ENCODE measurements at regions not wholly inside any gene's neighbourhood (a gene's known extent, or its start where the extent isn't known, plus 50 kb on each side); places are given as distances from the start of the nearest gene placed in this dataset.
"Not testable (repeated sequence)": the region's sequence is repeated elsewhere in the genome, so short reads cannot be mapped to it uniquely, and the experiment has no call there.

GRCh38 chr2:145753041-145753608, 1233.2 kb upstream of the ZEB2 start:
- no peak for DNase-seq

GRCh38 chr2:145752091-145752806, 1232.3 kb upstream of the ZEB2 start:
- DNase-seq = peak in 1 of 5 experiments; percentile 43

DNA sequence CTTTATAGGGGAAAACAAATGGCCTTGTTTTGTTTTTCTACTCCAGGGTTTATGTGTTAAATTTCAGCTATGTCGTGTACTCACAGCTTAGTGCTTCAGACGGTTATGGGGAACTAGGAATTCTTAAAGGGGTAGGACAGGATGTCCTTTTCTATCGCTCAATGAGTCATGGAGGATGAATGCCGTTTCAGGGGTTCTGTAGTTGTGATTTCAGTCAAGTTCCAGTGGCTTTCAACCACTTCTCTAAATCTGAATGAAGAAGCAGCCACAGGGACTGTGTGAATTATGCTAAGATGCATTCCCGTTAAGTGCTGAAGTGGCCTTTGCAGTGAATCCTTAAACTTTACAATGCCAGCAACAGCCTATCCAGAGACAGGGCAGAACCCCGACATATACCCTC, 1231.7 kb upstream of the ZEB2 start:
- DNase-seq = peak in 1 of 5 experiments; percentile 18

DNA sequence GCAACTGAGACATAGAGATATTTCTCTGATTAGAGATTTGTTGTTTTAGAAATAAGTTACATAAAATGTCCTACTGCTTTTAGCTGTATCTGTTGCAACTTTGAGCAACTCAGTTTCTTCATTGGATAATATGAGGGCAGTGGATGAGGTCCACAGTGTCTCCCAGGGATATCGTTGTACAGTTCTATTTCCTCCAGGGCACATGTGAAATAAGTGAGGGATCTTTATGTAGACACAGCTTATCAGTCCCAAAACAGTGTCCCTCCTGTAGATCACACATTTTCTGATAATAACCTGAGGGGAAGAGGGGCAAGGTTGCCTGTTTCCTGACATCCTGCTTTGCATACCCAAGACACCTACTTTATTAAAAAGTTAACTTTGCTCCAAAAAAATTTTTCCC, 1231.2 kb upstream of the ZEB2 start:
- DNase-seq = no peak

GRCh38 chr2:145750612-145751011, 1230.7 kb upstream of the ZEB2 start:
- DNase-seq = no peak

DNA sequence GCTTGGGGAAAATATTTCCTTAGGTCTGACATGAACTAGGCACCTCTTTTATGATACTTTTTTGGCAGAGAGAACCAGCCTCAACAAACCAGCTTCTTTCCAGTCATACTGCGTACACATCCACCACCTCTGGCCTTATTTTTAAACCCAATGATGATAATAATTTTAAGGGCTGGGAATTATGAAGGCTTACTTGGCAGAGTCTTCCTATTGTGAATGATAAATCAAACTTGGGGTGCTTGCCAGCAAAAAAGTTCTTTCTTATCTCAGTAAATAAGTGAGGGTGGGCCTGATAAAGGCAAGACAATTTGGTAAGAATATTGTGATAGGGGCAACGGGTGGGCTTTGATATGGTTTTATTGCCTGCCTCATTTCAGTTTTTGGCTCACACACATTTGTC, 1230.2 kb upstream of the ZEB2 start:
- DNase-seq = no peak

GRCh38 chr2:145749556-145749955, 1229.6 kb upstream of the ZEB2 start:
- no peak for DNase-seq

- peak in 1 of 5 experiments; percentile 61 for DNase-seq
Observed at GRCh38 chr2:145748927-145749326, 1229.0 kb upstream of the ZEB2 start.

DNA sequence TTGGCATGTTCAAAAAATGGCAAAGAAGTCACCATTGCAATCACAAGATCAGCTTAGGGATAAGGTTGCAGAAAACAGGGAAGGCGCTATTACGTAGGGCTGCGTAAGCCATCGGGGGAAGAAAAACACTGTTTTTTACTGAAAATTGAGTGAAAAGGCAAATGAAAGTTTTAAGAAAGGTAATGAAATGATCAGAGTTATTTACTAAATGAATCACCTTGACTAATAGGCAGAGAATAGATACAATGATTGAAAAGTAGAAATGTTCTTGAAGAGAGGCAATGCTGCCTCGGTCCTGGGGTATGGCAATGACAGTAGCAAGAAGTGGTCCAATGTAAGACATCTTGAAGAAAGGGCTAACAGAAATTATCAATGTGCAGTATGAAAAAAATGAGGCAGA, 1227.8 kb upstream of the ZEB2 start:
- no peak for DNase-seq

DNA sequence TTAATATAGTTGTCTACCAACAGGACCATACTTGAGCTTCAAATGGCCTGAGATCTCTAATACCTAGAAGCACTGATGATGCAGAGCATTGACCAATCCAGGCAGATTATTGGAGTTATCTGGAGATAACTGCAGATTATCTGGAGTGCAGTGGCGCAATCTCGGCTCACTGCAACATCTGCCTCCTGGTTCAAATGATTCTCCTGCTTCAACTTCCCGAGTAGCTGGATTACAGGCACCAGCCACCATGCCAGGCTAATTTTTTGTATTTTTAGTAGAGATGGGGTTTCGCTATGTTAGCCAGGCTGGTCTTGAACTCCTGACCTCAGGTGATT, 1225.4 kb upstream of the ZEB2 start:
- not testable (repeated sequence) for DNase-seq

DNA sequence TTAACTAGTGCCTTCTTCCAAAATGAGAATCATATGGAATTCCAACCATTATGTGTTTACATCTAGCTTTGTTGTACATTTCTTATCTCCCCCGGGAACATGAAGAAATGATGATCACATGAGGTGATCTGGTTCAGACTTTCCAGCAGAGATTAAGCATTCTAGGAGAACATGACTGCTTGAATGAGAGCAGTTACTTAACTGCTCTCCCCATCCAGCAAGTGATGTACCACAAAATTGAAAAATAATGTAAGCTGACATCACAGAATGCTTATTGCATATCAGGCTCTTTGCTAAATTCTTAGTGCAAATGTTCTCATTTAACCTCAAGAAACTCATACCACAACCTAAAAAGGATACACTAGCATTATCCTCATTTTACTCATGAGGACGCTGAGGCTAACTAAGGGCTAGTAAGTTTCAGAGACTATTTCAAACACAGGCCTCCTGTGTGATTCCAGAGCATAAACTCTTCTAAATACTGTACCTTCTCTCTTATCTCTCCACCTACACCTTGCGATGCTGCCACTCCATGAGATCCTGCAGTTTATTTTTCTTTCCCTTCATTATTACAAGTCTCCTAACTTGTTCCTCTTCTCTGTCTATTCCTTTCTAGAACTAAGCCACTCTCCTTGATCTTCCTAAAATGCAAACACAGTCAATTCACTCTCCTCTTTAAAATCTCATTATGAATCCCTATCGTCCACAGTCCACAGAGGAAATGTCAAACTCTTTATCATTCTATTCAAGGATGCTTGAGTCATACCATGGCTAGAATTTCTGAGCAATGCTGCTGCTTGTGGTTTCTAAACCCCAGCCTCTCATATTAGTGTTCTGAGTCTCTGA, 1224.8 kb upstream of the ZEB2 start:
- peak in 1 of 5 experiments; percentile 50 for DNase-seq

DNA sequence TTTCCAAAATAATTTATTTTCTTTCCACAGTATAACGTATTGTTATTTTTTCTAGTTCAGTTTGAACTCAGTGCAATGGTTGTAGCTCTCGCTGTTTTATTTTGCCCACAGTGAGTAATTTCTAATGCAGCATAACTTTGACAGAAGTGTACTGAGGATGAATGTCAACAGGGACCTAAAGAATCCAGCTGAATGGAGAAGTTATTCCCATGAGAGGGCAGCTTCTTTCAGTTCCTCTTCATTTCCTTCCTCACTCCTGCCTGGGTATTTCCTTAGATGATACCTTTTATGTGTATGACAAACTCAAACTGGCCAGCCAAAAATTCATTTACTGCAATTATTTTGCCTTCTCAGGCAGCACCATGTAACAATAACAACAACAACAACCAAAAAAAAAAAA, 1223.1 kb upstream of the ZEB2 start:
- DNase-seq = no peak

DNA sequence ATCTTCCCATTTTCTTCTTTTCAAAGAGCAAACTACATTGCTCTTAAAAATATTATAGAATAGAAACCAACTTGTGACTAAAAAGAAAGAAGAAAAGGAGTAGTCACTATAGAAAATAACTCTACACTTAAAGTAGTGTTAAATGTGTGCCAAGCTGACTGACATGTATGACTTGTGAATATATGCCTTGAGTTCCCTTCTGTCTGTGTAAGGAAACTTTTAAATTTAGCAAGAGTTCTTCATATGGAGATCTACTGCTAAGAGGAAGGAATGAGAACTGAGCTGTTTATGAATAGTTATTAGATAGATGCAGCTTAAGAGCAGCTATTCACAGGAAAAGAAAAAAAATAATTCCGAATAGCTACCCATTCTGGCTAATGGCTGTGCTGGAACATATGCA, 1221.7 kb upstream of the ZEB2 start:
- no peak for DNase-seq

GRCh38 chr2:145741181-145741580, 1221.3 kb upstream of the ZEB2 start:
- DNase-seq = no peak

- no peak for DNase-seq
Observed at GRCh38 chr2:145740302-145740701, 1220.4 kb upstream of the ZEB2 start.

DNA sequence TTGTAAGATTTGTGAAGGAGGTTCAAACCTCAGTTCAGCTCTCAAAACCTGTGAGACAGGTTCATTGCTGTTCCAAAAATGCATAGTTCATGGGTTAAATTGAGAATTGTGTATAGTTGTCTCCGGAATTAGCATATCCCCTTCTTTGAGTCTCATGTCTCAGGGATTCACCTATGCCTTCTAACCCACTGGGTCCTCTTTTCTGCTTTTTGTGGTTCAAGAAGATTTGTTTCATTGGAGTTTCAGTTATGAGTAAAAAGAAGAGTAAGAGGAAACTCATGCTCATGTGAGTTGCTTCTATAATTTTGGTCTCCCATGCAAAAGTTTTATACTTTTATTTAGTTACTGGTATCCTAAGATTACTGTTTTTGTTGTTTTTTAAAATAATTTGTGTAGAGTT, 1219.8 kb upstream of the ZEB2 start:
- peak in 1 of 5 experiments; percentile 24 for DNase-seq

DNA sequence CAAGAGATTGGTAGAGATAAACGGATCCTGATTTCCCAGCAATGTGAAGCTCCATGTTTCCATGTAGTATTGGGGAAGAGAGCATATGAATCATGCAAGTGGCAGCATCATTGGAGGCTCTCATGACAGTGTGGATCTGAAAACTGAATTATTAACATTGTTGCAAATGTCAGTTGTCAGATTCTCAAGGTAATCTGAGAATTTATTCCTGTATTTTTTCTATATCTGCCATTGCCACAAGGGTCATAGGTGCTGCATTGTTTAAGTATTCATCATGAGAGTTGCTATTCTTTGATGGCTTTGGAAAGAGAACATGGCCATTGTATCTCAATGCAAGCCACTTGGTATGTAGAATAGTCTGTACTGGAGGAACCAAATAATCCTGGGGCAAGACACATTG, 1217.0 kb upstream of the ZEB2 start:
- DNase-seq = no peak

- no peak for DNase-seq
Observed at GRCh38 chr2:145731467-145731866, 1211.5 kb upstream of the ZEB2 start.

DNA sequence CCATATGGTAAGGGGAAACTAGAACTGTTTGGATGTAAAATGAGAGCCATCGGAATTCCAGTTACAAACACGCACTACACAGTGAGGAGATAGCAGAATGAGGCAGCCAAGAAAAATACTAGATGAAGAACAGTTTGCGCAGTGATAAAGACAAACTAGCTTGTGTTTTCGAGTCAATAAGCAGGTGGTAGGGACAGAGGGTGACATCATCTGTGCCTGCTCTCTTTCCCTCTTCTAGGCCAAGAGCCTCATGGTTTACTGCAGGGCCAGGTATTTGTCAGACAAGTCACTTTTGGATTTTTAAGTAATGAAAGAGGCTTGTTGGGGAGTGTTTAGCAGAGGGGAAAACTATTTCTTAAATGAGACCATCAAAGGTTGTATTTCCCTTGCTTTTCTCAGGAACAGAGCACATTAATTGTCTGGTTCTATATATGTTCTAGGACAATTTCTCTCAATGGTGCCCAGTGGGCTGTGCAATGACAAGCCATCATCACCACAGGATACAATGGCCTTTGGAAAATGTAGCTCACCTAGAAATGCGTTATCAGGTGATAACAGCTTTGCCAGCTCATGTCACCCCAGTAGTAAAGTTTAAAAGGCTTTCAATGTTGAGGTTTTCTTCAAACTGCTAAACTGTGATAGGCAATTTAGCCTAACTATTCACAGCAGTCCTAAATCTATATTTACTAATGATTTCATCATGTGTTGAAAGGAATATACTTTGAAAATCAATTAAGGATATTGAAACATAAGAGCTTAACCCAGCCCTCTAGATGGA, 1210.3 kb upstream of the ZEB2 start:
- DNase-seq = no peak

GRCh38 chr2:145729481-145729880, 1209.6 kb upstream of the ZEB2 start:
- no peak for DNase-seq

DNA sequence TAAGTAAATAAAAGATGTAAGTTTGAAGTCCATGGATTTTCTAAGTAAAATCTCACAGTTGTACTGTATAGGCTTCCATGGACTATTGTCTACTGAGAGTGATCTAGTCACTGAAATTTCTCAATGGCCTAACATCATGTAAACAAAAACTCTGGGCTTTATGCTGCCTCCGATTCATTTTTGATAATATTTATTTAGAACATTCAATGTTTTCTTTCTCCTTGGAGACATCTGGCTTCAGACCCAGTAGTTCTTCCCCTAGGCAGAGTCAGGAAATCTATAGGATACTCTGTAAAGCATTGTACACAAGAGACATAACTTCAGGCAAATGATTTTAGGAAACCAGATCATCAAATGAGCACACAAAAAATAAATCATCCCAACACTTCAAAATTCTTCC, 1208.6 kb upstream of the ZEB2 start:
- DNase-seq = no peak

DNA sequence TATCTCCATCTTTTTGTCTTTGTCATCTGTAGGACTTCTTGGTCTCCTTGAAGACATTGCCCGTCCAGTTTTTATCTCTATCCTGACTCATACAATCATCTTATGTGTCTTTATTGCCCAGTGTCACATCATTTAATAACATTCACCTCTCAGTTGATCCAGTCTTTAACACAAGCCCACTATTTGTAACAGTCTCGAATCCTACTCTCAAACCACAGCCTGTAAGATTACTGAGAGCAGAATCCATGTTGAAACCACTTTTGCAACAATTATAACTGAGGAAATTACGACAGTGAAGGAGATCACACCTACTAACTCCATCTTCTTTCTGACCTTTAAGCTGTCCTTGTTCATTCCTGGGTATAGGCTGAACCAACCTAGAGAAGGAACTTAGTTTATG, 1206.0 kb upstream of the ZEB2 start:
- no peak for DNase-seq

GRCh38 chr2:145724311-145724898, 1204.5 kb upstream of the ZEB2 start:
- DNase-seq = no peak

Data from T-helper 2 cell (primary cell).